Gastroesophageal sphincter (tissue), 3 donors: ENCODE measurements at regions not wholly inside any gene's neighbourhood (a gene's known extent, or its start where the extent isn't known, plus 50 kb on each side); places are given as distances from the start of the nearest gene placed in this dataset.

Experiments used
- CTCF ChIP-seq, 4 experiments: fragments of 200-600 bp in 2 of 4; fragments of 450-650 bp in 2 of 4; sonication (generic) in 1 of 4; IDR thresholded peaks; one replicate each; pipeline ENCODE4 v1.5.1; 2017 to 2019; ENCODE audit warnings: antibody characterized with exemption in 4 of 4, mild to moderate bottlenecking in 2 of 4, moderate library complexity in 2 of 4
- EP300 ChIP-seq: sonication (generic); formaldehyde crosslinking; IDR thresholded peaks from one replicate; pipeline ENCODE4 v1.6.1; 2017; ENCODE audit warnings: antibody characterized with exemption, mild to moderate bottlenecking
- POLR2A ChIP-seq, 2 donors: fragments of 450-650 bp; IDR thresholded peaks; one replicate each; pipeline ENCODE4 v1.6.1; 2017; ENCODE audit warnings: antibody characterized with exemption in 2 of 2, mild to moderate bottlenecking in 2 of 2, moderate library complexity in 1 of 2
- POLR2AphosphoS5 ChIP-seq: sonication (generic); formaldehyde crosslinking; IDR thresholded peaks from one replicate; pipeline ENCODE4 v1.6.1; 2017; ENCODE audit warnings: antibody characterized with exemption

- TF ChIP-seq POLR2A (IDR thresholded peaks at IDR 0.05) (no peak), CTCF (IDR thresholded peaks at IDR 0.05) (no peak), POLR2AphosphoS5 (no peak), EP300 (no peak)
These were observed 817.8 kb upstream of the PCDH9 start for GRCh38 chr13:68047889-68048288.
